ENCODE measurements at regions not wholly inside any gene's neighbourhood (a gene's known extent, or its start where the extent isn't known, plus 50 kb on each side); places are given as distances from the start of the nearest gene placed in this dataset.

DNA sequence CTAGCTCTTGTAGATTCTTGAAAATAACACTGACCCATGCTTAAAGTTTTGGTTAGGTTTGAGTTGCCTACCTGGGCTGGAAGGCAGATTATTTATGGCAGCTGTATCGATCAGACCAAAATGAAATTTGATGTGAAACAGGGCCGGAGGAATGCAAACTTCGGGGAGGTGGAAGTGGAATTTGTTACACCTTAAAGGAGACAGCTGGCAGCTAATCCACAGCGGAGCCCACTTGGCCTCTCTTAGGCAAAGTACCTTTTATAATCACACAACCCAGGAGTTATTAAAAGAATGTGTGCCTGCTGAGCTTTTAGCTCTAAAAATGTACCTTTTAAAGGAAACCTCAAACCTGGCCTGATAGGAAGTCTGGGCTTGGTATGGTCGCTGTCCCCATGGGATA lies 250.9 kb upstream of the TPM1 start:
- Histone ChIP-seq H3K4me3 (ENCODE audit: control extremely low read depth in 1 of 5, extremely low read depth in 1 of 5, insufficient read depth in 1 of 5, low read depth in 2 of 5, low read length in 4 of 5) (no peak overlapping the region), H3K4me1 (ENCODE audit: control insufficient read depth in 2 of 2, insufficient read depth in 2 of 2, low read length in 2 of 2) (no peaks in the 10 kb centered on the region), H3K79me2 (ENCODE audit: control insufficient read depth, insufficient read depth, low read length) (no peaks in the 10 kb centered on the region), H3K9me3 (ENCODE audit: control extremely low read depth in 1 of 3, control insufficient read depth in 2 of 3, insufficient read depth in 1 of 3, low read length in 2 of 3) (no peaks in the 10 kb centered on the region), H3K27me3 (replicated peaks in 1 of 4; ENCODE audit: control extremely low read depth in 1 of 4, control insufficient read depth in 3 of 4, insufficient read depth in 4 of 4, low read length in 3 of 4) (no peaks in the 10 kb centered on the region), H3K4me2 (replicated peaks; ENCODE audit: low read depth, low read length, poor library complexity, severe bottlenecking) (no peak overlapping the region), H4K20me1 (ENCODE audit: control insufficient read depth, insufficient read depth, low read length, poor library complexity, severe bottlenecking) (no peaks in the 10 kb centered on the region), H3K27ac (ENCODE audit: low read length in 2 of 2) (no peak overlapping the region), H3K36me3 (replicated peaks in 1 of 2; ENCODE audit: control extremely low read depth in 1 of 2, control insufficient read depth in 1 of 2, extremely low read depth in 1 of 2, insufficient read depth in 2 of 2, low read length in 1 of 2) (no peaks in the 10 kb centered on the region), H3K9ac (ENCODE audit: low read length) (no peak overlapping the region), H2AFZ (ENCODE audit: insufficient read depth, low read depth, low read length, poor library complexity, severe bottlenecking) (no peak overlapping the region)
- Mint-ChIP-seq H3K27me3 (peaks cover 19% of the 10 kb centered on the region), H3K27ac (no peak overlapping the region), H3K4me3 (no peak overlapping the region), H3K9me3 (ENCODE audit: insufficient read depth) (no peaks in the 10 kb centered on the region), H3K4me1 (no peaks in the 10 kb centered on the region)
- POLR2A ChIA-PET, result no interaction called here
- intact Hi-C loops (cut with micrococcal nuclease), result no loop called here
- CTCF ChIA-PET, result no interaction called here
- no CpG with 5 or more reads among the region's 5 CpGs for WGBS (ENCODE audit: insufficient coverage)
- TF ChIP-seq, protein P1, sequence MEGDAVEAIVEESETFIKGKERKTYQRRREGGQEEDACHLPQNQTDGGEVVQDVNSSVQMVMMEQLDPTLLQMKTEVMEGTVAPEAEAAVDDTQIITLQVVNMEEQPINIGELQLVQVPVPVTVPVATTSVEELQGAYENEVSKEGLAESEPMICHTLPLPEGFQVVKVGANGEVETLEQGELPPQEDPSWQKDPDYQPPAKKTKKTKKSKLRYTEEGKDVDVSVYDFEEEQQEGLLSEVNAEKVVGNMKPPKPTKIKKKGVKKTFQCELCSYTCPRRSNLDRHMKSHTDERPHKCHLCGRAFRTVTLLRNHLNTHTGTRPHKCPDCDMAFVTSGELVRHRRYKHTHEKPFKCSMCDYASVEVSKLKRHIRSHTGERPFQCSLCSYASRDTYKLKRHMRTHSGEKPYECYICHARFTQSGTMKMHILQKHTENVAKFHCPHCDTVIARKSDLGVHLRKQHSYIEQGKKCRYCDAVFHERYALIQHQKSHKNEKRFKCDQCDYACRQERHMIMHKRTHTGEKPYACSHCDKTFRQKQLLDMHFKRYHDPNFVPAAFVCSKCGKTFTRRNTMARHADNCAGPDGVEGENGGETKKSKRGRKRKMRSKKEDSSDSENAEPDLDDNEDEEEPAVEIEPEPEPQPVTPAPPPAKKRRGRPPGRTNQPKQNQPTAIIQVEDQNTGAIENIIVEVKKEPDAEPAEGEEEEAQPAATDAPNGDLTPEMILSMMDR (IDR thresholded peaks at IDR 0.05), result no peak
- TF ChIP-seq EZH2 (IDR thresholded peaks at IDR 0.05; ENCODE audit: borderline replicate concordance, insufficient read depth, low read depth, low read length, poor library complexity, severe bottlenecking), result no peak
- ATAC-seq (ENCODE audit: low read depth) (no peak), DNase-seq (no peak)

DNA sequence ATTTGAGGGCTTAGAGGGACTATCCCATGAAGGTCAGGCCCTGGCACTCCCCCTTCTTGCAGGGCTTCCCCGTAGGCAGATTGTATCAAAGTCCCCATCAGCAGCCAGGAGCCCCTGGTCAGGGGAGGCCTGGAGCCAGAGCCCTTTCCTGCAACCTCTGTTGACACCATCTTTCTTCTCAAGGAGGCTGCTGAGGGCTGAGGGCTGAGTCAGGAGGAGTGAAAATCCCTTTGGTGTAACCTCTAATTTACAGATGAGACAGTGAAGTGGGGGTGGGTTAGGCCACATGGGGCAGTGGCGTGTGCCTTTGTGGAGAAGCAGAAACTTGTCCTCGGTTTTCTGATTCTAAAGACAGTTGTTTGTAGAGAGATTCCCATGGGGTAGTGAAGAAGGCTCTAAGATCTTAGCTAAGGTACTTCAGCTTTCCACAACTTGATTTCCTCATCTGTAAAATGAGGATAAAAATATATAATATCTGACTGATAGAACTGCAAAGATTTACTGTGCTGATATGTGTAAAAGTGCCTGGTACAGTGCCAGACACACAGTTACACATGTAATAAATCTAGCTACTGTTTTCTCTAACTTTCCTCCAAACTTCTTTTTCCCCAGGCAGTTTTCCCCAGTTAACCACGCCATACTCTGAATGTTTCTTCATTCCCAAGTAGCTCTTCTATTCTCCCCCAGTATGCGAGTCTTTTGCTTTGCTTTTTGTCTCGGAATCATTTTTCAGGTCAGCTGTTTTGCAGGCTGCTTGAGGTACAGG lies 249.4 kb upstream of the TPM1 start:
- H3K9me3 Mint-ChIP-seq (ENCODE audit: insufficient read depth), result no peaks in the 10 kb centered on the region
- Histone ChIP-seq H3K4me1 (ENCODE audit: control insufficient read depth in 2 of 2, insufficient read depth in 2 of 2, low read length in 2 of 2) (no peaks in the 10 kb centered on the region), H3K9ac (ENCODE audit: low read length) (no peak overlapping the region), H3K27ac (ENCODE audit: low read length in 2 of 2) (no peak overlapping the region), H3K36me3 (replicated peaks in 1 of 2; ENCODE audit: control extremely low read depth in 1 of 2, control insufficient read depth in 1 of 2, extremely low read depth in 1 of 2, insufficient read depth in 2 of 2, low read length in 1 of 2) (no peaks in the 10 kb centered on the region), H3K27me3 (replicated peaks in 1 of 4; ENCODE audit: control extremely low read depth in 1 of 4, control insufficient read depth in 3 of 4, insufficient read depth in 4 of 4, low read length in 3 of 4) (no peaks in the 10 kb centered on the region), H3K4me2 (replicated peaks; ENCODE audit: low read depth, low read length, poor library complexity, severe bottlenecking) (no peak overlapping the region), H4K20me1 (ENCODE audit: control insufficient read depth, insufficient read depth, low read length, poor library complexity, severe bottlenecking) (no peaks in the 10 kb centered on the region), H3K79me2 (ENCODE audit: control insufficient read depth, insufficient read depth, low read length) (no peaks in the 10 kb centered on the region), H2AFZ (ENCODE audit: insufficient read depth, low read depth, low read length, poor library complexity, severe bottlenecking) (no peak overlapping the region), H3K4me3 (ENCODE audit: control extremely low read depth in 1 of 5, extremely low read depth in 1 of 5, insufficient read depth in 1 of 5, low read depth in 2 of 5, low read length in 4 of 5) (no peak overlapping the region), H3K9me3 (ENCODE audit: control extremely low read depth in 1 of 3, control insufficient read depth in 2 of 3, insufficient read depth in 1 of 3, low read length in 2 of 3) (no peaks in the 10 kb centered on the region)
- H3K4me1 Mint-ChIP-seq, result no peaks in the 10 kb centered on the region
- WGBS (ENCODE audit: insufficient coverage), result 93% methylated on average over 4 of the region's 6 CpGs
- no peak for DNase-seq
- no peak overlapping the region for H3K27ac Mint-ChIP-seq
- intact Hi-C loops (cut with micrococcal nuclease), result no loop called here
- no peak overlapping the region for H3K4me3 Mint-ChIP-seq
- TF ChIP-seq, protein P1 (IDR thresholded peaks at IDR 0.05), result no peak
- TF ChIP-seq EZH2 (IDR thresholded peaks at IDR 0.05; ENCODE audit: borderline replicate concordance, insufficient read depth, low read depth, low read length, poor library complexity, severe bottlenecking), result no peak
- peaks cover 19% of the 10 kb centered on the region for H3K27me3 Mint-ChIP-seq
- POLR2A ChIA-PET, result no interaction called here
- ATAC-seq (ENCODE audit: low read depth), result no peak
- CTCF ChIA-PET, result interaction anchor here (1.0 kb wide), 1 partner anchor 15 kb away, joined by 3 read pairs; no protein-coding TSS in a partner anchor

Measured in B cell (primary cell).